ENCODE measurements at regions not wholly inside any gene's neighbourhood (a gene's known extent, or its start where the extent isn't known, plus 50 kb on each side); places are given as distances from the start of the nearest gene placed in this dataset.

DNA sequence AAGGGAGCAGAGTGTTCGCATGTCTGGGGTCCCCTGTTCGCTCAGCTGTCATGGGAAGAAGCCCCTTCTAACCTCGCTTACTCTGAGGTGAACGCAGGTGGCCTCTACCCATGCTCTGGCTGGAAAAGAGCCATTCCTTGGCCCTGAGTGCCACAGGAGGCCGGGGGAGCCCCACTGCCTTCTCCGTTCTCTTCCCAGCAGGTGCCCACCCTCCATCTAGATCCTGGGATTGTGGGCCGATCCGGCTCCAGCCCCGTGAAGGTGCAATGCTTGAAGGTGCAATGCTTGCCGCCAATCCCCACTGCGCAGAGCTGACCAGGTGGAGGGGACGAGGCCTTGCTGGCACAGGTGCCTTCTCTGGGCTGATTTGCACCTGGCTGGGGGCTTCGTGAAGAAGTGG is 95.4 kb downstream of the MRPL36 start:
- no peak for TF ChIP-seq CTCF (IDR thresholded peaks at IDR 0.05)
- no peak for TF ChIP-seq POLR2A (IDR thresholded peaks at IDR 0.05)

All from adrenal gland (tissue), 5 donors.